GM12873 (cell line): ENCODE measurements at regions not wholly inside any gene's neighbourhood (a gene's known extent, or its start where the extent isn't known, plus 50 kb on each side); places are given as distances from the start of the nearest gene placed in this dataset.

Experiments used
- CTCF ChIP-seq: IDR thresholded peaks from 2 replicates; pipeline ENCODE4 v1.5.1; 2012; ENCODE audit warnings: low read depth, mild to moderate bottlenecking, moderate library complexity, low read length, control low read depth; ENCODE audit not compliant: insufficient read depth; ENCODE audit errors: missing control alignments

- TF ChIP-seq CTCF, result no peak
These were observed 235.2 kb downstream of the MTX2 start for GRCh38 chr2:176504440-176504839.

GRCh38 chr2:176507786-176508185 lies 238.5 kb downstream of the MTX2 start:
- no peak for TF ChIP-seq CTCF

- TF ChIP-seq CTCF, result no peak
These were observed 239.1 kb downstream of the MTX2 start for GRCh38 chr2:176508374-176508773.

GRCh38 chr2:176508984-176509740 lies 239.9 kb downstream of the MTX2 start:
- no peak for TF ChIP-seq CTCF

GRCh38 chr2:176514276-176514675 lies 245.0 kb downstream of the MTX2 start:
- no peak for TF ChIP-seq CTCF

GRCh38 chr2:176514805-176515500 lies 245.7 kb downstream of the MTX2 start:
- TF ChIP-seq CTCF, result no peak

- no peak for TF ChIP-seq CTCF
These were observed 246.9 kb downstream of the MTX2 start for GRCh38 chr2:176516051-176516602.
